ENCODE measurements at regions not wholly inside any gene's neighbourhood (a gene's known extent, or its start where the extent isn't known, plus 50 kb on each side); places are given as distances from the start of the nearest gene placed in this dataset.

DNA sequence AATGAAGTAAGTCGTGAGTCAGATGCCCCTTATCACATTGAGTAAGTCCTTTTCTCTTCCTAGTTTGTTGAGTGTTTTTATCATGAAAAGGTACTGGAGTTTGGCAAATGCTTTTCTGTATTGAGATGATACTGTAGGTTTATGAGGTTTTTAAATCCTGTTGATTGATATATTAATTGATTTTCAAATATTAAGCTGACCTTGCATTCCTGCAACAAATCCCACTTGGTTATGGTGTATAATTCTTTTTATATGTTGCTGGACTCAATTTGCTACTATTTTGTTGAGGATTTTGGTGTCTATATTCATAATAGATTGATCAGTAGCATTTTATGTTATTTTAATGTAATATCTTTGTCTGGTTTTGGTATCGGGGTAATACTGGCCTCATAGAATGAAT lies 81.0 kb upstream of the BNC2 start:
- DNase-seq (ENCODE audit: low spot score) = no peak

DNA sequence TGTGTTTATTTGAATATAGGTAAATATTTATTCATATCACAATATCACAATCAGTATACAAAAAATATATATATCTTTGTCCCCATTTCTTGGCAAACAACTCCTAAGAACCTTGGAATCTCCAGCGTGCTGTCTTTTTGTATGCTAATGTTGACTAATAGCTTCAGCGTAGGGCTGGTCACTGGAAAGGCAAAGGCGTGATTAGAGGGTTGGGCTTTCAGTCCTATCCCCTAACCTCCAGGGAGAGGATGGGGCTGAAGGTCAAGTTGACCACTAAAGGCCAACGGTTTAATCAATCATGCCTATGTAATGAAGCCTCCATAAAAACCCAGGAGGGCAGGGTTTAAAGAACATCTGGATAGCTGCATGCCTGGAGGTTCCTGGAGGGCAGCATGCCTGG lies 79.6 kb upstream of the BNC2 start:
- no peak for DNase-seq (ENCODE audit: low spot score)

DNA sequence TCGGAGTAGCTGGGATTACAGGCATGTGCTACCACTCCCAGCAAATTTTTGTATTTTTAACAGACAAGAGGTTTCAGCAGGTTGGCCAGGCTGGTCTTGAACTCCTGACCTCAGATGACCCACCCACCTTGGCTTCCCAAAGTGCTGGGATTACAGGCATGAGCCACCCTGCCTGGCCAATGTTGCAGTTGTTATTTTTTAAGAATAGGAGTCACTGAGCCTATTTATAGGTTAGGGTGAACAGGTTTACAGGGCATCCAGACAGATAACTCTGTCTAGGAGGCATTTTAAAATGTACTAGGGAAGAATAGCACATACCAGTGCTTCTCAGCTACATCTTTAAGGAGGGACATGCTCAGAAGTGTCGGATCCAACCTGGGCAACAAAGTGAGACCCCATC lies 60.1 kb upstream of the BNC2 start:
- DNase-seq (ENCODE audit: low spot score) = no peak

DNA sequence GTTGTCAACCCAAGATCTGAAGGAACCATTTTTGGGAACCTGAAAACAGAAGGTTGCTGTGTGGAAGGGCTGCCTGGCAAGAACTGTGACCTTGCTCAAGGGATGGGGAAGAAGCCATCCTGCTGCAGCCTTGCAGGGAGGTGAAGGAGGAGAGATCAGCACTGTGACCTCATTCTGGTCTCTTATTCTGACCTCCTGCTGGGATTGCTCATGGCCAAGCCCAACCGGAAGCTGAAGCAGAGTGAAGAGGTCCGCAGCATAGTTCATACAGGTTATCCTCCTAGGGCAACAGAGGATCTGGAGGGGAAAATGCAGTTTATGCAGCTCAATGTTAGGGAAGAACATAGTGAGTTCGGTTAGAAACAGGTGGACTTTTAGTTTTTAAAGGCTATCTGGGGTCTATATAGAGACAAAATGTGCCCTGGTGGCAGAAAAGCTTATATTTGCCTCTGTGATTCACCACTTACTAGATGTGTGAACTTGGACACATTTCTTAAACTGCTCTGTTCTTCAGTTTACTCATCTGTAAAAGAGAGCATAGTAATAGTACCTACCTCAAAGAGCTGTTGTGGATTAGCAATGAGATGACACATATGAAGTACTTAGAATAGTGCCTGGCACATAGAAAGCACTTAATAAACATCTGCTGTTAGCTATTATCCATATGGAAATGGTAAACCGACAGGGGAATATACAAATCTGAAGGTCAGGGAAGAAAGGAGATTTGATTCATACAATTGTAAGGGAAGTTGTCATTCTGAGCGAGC lies 57.9 kb upstream of the BNC2 start:
- no peak for DNase-seq (ENCODE audit: low spot score)

DNA sequence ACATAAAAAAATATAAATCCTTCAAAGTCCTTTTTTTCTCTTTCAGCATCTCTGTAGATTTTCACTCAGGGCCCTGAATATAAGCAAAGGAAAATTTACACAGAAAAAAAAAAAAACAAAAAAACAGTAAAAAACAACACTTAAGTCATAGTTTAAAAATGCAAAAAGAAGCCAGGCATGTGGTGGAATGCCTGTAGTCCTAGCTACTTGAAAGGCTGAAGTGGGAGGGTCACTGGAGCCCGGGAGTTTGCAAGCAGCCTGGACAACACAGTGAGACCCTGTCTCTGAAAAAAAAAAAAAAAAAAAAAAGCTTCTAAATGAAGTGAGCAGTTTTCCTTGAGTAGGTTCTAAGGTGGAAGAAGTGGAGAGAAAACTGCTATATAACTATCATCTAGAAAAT lies 55.0 kb upstream of the BNC2 start:
- DNase-seq (ENCODE audit: low spot score) = no peak

DNA sequence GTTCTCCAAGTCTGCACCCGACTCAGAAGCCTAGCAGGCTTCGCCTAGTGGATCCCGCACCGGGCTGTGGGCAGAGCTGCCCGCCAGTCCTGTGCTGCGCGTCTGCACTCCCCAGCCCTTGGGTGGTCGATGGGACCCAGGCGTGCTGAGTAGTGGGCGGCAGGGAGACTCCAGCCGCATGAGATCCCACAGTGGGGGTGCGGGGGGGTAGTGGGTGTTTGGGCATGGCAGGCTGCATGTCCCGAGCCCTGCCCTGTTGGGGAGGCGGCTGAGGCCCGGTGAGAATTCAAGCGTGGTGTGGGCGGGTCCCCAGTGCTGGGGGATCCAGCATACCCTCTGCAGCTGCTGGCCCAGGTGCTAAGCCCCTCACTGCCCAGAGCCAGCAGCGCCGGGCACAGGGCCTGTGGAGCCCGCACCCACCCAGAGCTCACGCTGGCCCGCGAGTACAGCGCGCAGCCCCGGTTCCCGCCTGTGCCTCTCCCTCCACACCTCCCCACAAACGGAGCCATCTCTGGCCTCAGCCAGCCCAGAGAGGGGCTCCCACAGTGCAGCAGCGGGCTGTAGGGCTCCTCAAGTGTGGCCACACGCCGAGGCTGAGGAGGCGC lies 53.9 kb upstream of the BNC2 start:
- DNase-seq (ENCODE audit: low spot score) = no peak

DNA sequence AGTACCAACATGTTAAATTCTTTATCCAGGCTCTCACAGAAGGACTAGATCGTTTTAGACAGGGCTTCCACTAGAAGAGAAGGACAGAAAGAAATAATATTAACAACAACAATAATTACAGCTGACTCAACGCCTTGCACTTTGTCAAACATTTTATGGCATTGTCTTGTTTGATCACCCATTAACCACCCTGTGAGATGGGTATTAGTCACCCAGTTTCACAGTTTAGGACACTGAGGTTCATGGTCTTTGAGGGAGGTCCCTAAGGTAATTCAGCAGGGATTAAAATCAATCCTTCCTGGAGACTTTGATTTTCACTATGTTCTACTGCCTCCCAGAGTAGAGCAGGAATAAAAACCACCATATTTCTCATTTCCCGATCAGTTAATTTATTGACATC lies 51.4 kb upstream of the BNC2 start:
- no peak for DNase-seq (ENCODE audit: low spot score)
